HG02885 (cell line): ENCODE measurements at regions not wholly inside any gene's neighbourhood (a gene's known extent, or its start where the extent isn't known, plus 50 kb on each side); places are given as distances from the start of the nearest gene placed in this dataset.
"Not testable (repeated sequence)": the region's sequence is repeated elsewhere in the genome, so short reads cannot be mapped to it uniquely, and the experiment has no call there.

ENCODE experiments used
- ATAC-seq: cut with Tn5 transposase; IDR thresholded peaks from one replicate; pipeline ENCODE4 v1.9.1; 2021; ENCODE audit warnings: mild to moderate bottlenecking; ENCODE audit not compliant: unreplicated experiment, poor library complexity

DNA sequence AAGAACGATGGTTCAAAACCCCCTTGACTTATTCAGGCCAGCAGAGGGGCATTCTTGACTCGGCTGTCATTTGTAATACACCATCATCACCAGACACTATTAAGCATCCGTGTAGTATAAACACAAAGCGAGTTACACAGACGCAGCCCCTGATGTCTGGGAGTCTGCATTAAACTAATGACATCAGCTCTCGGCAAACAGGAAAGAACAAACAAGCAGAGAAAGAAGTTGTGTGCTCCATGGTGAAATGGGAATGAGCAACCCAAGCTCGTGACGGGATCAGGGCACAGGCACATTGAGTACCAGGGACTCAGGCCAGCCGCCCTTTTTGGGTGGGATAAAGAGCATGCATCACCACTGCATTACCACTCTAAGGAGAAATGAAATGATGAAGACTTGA is 460.1 kb downstream of the MED13L start:
- no peak for ATAC-seq

DNA sequence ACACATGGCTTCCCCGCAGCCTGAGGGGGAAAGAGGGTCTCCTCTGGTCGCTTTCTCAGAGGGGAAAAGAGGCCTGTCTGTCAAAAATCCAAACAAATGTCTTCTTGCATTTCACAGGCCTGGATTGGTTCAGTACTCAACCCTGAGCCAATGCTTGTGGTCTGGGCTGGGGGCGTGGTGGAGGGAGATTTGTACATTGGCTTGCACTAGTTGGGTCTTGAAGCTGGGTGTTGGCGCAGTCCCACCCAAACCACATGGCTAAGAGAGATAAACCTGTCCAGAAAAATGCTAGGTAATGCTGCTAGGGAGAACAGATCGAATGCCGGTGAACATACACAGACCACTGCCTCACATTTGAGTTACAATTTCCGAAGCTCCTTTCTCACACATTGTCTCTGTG is 461.6 kb downstream of the MED13L start:
- no peak for ATAC-seq

DNA sequence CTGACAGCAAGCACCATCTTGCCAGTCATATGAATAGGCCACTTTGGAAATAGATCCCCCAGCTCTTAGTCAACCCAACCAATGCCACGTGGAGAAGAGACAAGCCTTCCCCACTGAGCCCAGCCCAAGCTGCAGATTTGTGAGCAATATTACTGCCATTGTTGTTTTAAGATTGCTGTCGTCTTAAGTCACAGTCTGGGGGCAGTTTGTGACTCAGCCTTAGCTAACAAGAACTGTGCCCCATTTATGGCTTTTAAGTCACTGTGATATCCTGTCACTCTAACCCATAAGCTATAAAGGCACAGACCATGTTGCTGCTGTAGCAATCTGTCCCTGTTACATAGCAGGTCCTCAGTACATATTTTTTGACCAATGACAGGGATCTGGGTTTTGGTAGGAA is 464.2 kb downstream of the MED13L start:
- no peak for ATAC-seq

DNA sequence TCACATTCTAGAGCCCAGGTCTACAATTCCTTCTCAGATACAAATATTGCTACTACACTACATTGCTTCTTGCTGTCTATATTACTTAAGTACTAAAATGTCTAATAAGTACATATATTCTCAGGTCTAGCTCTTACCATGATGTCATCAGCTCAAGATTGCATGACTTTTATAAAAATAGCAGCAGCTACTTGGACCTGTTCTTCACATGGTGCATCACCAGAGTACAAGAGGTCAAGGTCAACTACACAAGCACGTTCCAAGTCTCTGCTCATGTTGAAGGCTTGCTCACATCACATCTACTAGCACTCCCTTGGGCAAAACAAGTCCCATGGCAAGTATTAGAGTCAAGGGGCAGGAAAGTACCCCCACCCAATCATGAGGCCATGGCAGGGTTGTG is 465.6 kb downstream of the MED13L start:
- no peak for ATAC-seq

DNA sequence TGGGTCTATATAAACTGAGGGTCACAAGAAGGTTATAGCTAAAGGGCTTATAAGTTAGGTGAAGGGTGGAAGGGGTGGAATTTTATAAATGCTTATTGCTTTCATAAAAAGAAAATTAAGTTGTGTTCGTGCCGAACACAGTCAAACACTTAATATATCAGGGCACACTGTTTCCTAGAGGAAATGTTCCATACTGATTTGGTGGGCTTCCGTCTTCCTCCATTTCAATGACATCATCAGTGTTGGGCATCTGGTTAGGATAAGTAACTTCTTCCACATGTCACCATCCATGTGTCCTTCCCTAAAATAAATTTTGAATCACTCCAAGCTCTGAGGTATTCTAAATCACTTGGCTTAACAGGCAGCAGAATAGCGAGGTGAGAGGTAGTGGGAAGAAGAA is 466.4 kb downstream of the MED13L start:
- ATAC-seq: no peak

DNA sequence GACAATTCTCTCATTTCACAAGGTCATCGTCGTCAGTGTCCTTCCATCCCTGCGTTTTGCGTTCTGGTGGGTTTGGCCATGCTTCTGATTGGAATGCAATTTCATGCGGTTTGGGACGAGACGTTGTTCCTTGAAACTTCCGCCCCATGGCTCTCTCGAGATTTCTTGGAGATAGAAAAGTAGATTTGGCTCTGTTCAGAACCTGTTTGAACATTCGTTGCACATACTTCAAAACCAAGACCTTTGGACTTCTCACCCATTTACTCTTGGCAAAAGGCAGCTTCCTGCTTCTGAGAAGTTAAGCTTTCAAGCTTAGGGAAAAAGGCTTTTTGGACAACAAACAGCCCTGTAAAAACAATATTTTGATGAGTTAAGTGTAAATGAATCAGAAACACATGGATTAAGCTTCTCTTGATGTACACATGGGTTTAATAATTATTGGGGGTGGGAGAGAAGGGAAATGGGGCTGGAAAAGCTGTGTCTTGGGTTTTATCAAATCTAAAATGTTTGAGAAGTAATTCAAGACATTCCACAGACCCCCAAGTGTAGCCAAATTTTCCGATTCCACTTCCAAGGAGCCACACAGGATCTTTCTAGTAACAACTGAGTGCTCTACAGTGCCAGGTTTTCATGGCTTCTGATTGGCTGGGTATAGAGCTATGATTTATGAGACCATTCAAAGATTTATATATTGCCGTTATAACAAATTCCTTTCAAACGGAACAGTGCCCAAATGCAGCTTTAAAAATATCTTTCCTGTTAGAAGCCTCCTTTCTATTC is 467.2 kb downstream of the MED13L start:
- no peak for ATAC-seq

DNA sequence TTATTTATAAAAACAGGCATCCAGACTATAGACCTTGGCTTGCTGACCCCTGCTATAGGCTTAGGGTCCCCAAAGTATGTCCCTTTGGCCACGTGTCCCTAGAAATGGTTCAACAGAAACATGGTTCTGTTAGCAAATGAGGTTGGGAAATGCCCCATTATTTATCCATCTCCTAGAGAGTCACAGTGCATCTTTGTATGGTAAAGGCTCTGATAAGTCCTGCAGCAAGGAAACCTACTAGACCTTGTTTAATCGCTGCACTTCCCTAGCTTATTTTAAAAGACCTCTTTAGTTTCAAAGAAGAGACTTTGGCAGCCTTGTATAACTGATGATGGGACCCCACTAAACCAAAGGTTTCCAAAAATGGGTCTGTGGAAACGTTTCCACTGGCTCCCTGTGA is 471.5 kb downstream of the MED13L start:
- ATAC-seq: no peak

DNA sequence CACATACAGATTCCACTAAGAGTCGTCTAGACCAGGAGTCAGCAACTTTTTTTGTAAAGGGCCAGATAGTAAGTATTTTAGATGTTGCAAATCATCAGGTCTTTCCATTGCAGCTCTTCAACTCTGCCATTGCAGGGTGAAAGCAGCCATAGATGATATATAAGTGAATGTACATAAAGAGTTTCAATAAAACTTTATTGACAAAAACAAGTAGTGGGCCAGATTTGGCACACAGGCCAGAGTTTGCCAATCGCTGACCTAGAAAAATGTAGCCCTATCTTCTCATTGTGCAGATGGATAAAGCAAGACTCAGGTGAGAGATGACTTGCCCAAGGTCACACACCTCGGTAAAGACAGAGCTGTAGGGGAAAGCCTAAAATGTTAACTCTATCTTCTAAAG is 474.7 kb downstream of the MED13L start:
- no peak for ATAC-seq

DNA sequence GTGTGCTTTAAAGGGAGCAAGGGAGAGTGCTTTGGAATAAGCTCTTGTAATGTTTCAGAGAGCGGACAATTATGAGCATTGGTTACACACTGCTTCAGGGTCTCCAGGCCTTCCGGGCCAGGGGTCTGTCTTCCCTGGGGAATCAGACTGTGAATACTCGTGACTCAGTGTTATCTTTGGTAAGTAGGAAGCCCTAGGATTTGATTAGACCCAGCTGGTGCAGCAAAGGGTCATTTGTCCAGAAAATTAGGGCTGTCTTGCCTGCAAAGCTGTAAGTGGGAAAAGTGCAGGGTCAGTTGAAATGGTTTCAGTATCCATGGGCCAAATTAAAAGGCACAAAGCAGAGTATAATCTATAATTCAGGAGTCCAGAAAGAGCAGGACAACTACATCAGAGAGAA is 475.6 kb downstream of the MED13L start:
- no peak for ATAC-seq

DNA sequence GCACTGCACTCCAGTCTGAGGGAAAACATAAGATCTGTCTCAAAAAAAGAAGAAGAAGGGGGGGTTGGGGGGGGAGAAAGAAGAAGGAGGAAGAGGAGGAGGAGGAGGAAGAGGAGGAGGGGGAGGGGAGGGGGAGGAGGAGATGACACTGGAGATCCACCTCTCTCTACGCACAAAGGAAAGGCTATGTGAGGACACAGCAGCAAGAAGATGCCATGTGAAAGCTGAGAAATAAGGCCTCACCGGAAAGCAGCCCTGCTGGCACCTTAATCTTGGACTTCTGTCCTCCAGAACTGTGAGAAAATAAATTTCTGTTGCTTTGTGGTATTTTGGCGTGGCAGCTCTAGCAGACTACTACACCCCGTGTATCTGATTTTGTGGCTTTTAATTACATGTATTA is 477.9 kb downstream of the MED13L start:
- ATAC-seq: no peak

DNA sequence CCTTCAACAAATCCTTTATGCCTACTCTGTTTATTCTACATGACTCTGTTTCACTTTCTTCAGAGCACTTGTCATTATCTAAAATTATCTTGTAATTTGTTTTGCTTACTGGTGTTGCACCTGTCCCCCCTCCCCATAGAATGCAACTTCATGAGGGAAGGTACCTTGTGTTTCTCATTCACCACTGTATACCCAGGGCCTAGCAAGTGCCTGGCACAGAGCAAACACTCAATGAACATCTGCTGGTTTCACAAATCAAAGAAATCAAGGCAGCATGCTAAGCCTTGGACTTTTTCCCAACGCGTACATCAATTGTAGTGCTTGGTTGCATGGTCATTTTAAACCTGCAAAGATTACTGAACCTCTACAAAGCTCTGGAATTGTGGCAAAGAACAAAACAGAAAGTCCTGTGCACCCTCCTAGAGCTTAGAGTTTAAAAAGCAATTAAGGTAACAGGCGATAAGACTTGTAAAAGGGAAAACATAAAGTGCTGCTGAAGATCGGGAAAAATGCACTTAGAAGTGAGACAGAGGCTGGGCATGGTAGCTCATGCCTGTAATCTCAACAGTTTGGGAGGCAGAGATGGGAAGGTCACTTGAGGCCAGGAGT is 479.1 kb downstream of the MED13L start:
- ATAC-seq: no peak

DNA sequence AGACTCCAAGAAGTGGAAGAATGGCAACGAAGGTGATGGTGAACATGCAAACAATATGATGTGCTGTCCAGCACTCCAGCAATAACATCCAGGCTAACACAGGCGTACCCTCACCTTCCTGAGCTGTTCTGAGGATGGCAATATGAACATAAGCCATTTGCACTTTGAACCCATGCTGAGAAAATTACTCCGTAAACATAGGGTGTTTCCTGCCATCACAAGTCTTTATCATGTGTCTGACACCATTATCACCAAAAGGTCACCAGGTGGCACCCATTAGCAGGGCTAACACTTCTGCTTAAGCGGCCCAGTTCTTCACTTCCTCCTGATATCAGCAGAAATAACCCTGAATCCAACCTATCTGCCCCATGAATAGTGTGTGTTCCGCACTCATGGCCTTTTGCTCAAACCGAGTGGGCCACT is 482.8 kb downstream of the MED13L start:
- no peak for ATAC-seq

DNA sequence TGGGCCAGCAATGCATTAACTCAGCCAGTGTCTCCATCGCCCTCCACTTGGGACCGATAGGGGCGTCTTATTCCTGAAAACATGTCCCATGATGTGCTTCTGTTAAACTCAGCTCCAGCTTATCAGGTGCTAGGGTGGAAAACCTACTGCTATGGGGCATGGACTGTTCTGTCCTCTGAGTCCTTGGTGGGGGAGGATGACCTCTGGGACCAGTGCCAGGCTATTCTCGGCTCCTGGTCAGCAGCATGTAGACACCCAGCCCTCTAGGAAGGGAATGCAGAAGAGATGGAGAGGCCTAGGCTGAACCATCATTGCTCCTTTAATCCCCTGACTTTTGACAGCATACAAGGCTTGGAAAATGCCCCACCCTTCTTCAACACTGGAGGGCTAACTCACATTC is 486.2 kb downstream of the MED13L start:
- ATAC-seq: no peak

DNA sequence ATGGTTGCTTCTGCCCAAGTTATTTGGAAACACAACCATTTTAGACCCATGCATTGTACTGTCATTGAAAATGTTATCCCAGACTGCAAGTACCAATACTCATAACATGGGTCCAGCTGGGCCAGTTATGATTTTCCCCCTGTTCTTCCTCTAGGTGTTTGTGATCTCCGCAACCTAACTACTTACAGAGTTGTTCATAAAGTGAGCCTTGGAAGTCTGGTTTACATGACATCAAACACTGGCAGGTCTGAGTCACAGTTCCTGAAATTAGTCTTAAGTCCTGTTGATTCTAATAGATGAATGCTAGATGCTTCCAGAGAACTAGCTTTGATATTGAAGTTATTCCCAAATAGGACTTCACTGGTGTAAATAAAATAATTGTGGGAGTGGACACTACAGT is 487.0 kb downstream of the MED13L start:
- no peak for ATAC-seq

DNA sequence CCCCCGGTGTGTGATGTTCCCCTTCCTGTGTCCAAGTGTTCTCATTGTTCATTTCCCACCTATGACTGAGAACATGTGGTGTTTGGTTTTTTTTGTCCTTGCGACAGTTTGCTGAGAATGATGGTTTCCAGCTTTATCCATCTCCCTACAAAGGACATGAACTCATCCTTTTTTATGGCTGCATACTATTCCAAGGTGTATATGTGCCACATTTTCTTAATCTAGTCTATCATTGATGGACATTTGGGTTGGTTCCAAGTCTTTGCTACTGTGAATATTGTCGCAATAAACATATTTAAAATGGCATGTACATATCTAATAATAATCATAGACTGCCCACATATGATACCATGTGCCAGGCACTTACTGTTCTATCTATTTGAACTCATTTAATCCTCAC is 491.0 kb downstream of the MED13L start:
- ATAC-seq: not testable (repeated sequence)

DNA sequence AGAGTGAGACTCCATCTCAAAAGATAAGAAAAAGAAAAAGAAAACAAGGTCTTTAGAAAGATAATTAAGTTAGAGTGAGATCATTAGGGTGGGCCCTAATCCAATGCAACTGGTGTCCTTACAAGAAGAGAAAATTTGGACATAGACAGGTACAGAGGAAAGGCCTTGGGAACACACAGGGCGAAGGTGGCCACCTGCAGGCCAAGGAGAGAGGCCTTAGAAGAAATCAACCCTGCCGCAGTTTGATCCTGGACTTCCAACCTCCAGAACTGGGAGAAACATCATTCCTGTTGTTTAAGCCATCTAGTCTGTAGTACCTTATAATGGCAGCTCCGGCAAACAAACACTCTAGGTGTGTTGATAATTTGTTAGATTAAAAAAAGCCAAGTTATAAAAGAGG is 491.9 kb downstream of the MED13L start:
- no peak for ATAC-seq

DNA sequence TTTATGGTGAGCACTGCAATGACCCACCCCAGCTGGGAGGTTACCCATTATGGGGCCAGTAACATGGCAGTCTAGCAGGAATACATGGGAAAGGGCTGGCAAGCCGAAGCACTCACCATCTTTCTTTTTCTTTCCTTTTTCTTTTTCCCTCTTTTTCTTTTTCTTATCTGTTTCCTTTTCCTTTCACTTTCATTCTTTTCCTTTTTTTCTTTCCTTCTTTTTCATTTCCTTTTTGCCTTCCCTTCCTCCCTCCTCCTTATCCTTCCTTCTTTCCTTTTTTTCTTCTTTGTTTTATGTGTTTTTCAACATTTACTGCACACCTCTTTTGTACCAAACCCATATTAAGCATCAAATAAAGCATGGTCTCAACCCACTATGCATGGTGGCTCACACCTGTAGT is 501.1 kb downstream of the MED13L start:
- no peak for ATAC-seq

DNA sequence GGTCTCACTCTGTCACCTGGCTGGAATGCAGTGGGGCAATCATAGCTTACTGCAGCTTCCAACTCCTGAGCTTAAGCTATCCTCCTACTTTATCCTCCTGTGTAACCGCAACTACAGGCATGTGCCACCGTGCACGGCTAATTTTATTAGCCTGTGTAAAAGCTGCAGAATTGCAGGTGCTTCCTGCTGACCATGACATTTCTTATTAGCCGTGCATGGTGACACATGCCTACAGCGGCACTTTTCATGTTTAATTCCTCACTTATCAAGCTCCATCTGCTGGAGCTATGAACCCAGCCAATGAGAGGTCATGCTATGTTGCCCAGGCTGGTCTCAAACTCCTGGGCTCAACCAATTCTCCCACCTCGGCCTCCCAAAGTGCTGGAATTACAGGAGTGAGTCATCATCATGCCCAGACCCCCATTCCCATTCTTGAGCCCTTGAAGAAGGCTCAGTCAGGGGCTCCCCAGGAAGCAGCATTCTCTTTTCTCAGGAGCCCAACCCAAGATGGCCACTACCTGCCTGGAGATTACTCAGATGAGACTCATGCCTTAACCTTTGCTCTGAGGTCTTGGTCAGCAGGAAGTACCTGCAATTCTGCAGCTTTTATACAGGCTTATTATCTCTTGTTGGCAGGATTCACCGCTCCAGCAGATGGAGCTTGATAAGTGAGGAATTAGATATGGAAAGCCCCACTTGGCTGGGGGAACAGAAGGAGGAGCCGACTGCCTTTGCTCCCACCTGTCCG is 503.2 kb downstream of the MED13L start:
- no peak for ATAC-seq

DNA sequence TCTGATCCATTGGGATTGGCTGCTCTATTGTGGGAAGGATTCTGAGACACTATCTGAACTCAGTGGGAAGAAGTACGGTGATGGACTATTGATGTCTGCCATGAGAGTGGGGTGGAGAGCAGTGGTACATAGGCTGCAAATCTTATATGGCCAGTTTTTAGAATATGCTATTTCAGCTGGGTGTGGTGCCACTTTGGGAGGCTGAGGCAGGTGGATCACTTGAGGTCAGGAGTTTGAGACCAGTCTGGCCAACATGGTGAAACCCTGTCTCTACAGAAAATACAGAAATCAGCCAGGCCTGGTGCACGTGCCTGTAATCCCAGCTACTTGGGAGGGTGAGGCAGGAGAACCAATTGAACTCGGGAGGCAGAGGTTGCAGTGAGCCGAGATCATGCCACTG is 505.9 kb downstream of the MED13L start:
- ATAC-seq: no peak

DNA sequence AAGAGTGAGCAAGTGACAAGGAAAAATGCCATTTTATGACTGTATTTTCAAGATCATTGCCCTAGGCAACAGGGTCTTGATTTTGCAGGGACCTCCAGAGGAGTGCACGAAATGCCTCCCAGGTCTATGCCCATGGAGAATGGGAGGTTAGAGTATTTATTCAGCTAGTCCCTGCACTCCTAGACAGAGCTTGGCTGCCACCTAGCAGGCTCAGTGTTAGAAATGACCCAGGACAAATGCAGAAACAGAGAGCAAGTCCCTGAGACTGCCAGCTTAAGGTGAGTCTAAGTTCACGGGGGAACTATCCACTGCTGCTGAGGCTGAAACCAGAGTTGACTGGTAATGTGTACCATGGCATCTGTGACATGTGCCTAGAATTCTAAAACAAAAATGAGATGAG is 506.4 kb downstream of the MED13L start:
- ATAC-seq: no peak

DNA sequence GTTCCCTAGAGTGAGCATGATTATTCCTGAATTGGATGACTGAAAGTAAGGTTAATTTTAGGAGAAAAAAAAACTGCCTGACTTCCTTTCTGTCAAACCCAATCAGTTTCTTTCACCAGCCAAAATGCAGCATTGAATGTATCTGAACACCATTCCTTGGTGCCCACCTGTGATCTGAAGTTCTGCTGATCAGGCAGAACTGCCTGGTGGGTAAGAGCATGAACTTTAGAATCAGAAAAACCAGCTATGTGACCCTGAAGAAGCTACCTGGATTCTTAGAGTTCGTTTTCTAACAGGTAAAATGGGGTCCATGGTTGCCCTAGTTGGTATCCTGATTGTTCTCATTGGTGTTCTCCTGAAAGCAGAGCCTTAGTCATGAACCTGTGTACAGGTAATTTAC is 506.9 kb downstream of the MED13L start:
- ATAC-seq: no peak

DNA sequence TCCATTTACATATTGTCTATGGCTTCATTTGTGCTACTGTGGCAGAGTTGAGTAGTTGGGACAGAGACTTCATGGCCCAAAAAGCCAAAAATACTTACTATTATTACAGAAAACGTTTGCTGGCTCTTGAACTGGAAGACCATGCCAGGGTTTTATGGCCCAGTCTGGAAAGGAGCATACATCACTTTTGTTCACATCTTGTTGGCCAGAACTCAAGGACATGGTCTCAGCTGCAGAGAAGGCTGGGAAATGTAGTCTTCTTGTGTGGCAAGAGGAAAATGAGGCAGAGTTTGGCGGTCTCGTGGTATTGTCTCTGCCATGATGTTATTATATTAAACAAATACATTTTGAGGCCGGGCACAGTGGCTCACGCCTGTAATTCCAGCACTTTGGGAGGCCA is 509.6 kb downstream of the MED13L start:
- ATAC-seq: no peak
